Transverse colon (tissue), 4 donors: ENCODE measurements at regions not wholly inside any gene's neighbourhood (a gene's known extent, or its start where the extent isn't known, plus 50 kb on each side); places are given as distances from the start of the nearest gene placed in this dataset.

Experiments used
- CTCF ChIP-seq, 5 experiments: fragments of 200-600 bp in 3 of 5; fragments of 450-650 bp in 2 of 5; sonication (generic) in 3 of 5; IDR thresholded peaks; 1 replicate in 2 of 5; 2 replicates in 3 of 5; pipeline ENCODE4 v1.5.1; 2016 to 2017; ENCODE audit warnings: antibody characterized with exemption in 5 of 5, inconsistent platforms in 3 of 5, mild to moderate bottlenecking in 2 of 5, moderate library complexity in 1 of 5
- EP300 ChIP-seq: sonication (generic); formaldehyde crosslinking; IDR thresholded peaks from one replicate; pipeline ENCODE4 v1.6.1; 2017; ENCODE audit warnings: antibody characterized with exemption, low read depth
- POLR2AphosphoS5 ChIP-seq, 3 donors: sonication (generic); formaldehyde crosslinking; IDR thresholded peaks; one replicate each; pipeline ENCODE4 v1.6.1; 2016; ENCODE audit warnings: antibody characterized with exemption in 3 of 3

DNA sequence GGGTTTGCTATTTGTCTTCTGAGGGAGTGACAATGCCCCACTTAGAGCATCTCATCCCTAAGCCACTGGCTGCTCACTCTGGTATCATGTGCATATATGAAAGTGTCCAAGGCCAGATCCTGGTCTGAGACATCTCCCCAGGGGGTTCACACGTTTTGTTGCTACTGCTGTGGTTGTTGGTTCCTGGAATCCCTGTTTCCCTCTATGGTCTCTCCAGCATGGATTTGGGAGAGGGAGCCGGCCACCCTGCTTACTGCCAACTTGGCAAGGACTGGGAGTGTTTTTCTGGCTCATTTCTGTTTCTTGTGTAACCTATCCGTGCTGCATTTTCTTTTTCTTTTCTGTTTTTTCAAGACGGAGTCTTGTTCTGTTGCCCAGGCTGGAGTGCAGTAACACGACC lies 101.3 kb upstream of the MAX start:
- no peak for TF ChIP-seq CTCF (IDR thresholded peaks at IDR 0.05)
- TF ChIP-seq EP300 = no peak
- TF ChIP-seq POLR2AphosphoS5 (IDR thresholded peaks at IDR 0.05) = no peak
